Hepatocyte (in vitro differentiated cells): ENCODE measurements at regions not wholly inside any gene's neighbourhood (a gene's known extent, or its start where the extent isn't known, plus 50 kb on each side); places are given as distances from the start of the nearest gene placed in this dataset.

Experiments used
- EZH2phosphoT487 ChIP-seq: fragments of 200-600 bp; sonication (generic); IDR thresholded peaks from one replicate; pipeline ENCODE4 v1.6.1; 2018; ENCODE audit warnings: antibody characterized with exemption, mild to moderate bottlenecking, low read depth, moderate library complexity; ENCODE audit not compliant: unreplicated experiment, severe bottlenecking
- TF ChIP-seq, protein P1 (sequence below): fragments of 200-600 bp; sonication (generic); IDR thresholded peaks from 2 replicates; pipeline ENCODE4 v1.5.1; 2016; ENCODE audit warnings: antibody characterized with exemption, mild to moderate bottlenecking; ENCODE audit not compliant: poor library complexity

GRCh38 chr3:124177071-124177470, 185.1 kb upstream of the ROPN1 start:
- TF ChIP-seq, protein P1, sequence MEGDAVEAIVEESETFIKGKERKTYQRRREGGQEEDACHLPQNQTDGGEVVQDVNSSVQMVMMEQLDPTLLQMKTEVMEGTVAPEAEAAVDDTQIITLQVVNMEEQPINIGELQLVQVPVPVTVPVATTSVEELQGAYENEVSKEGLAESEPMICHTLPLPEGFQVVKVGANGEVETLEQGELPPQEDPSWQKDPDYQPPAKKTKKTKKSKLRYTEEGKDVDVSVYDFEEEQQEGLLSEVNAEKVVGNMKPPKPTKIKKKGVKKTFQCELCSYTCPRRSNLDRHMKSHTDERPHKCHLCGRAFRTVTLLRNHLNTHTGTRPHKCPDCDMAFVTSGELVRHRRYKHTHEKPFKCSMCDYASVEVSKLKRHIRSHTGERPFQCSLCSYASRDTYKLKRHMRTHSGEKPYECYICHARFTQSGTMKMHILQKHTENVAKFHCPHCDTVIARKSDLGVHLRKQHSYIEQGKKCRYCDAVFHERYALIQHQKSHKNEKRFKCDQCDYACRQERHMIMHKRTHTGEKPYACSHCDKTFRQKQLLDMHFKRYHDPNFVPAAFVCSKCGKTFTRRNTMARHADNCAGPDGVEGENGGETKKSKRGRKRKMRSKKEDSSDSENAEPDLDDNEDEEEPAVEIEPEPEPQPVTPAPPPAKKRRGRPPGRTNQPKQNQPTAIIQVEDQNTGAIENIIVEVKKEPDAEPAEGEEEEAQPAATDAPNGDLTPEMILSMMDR, result no peak
- TF ChIP-seq EZH2phosphoT487, result no peak
